GM12878 (cell line): ENCODE measurements at regions not wholly inside any gene's neighbourhood (a gene's known extent, or its start where the extent isn't known, plus 50 kb on each side); places are given as distances from the start of the nearest gene placed in this dataset.

Source experiments
- ATAC-seq: fragments of 200-7000 bp; cut with Tn5 transposase; 3 replicates; pipeline ENCODE4 v1.9.1; 2020; ENCODE audit warnings: mild to moderate bottlenecking, moderate library complexity
- BruUV-seq: library from RNA; stranded (reverse); fragments of 400-500 nt; replicated peaks from 2 replicates; lab custom pipeline; 2021; lab: Mats Ljungman, UMichigan
- CTCF ChIA-PET: fragments of 300-600 bp; sonication (Branson Sonifier 250); formaldehyde crosslinking; extraction: SDS; loops from one replicate; lab custom pipeline; 2021; ENCODE audit warnings: inconsistent platforms; lab: Yijun Ruan, JAX
- POLR2A ChIA-PET: fragments of 350-600 bp; formaldehyde crosslinking; extraction: SDS; loops from one replicate; lab custom pipeline; 2021; ENCODE audit warnings: inconsistent platforms; lab: Charles Lee
- RAD21 ChIA-PET: fragments of 300-600 bp; sonication (Branson Sonifier 250); formaldehyde crosslinking; loops from one replicate; lab custom pipeline; 2023; ENCODE audit warnings: antibody characterized with exemption; ENCODE audit not compliant: unreplicated experiment; lab: Charles Lee
- SMC1A ChIA-PET: fragments of 300-600 bp; sonication (Branson Sonifier 250); formaldehyde crosslinking; loops from one replicate; lab custom pipeline; 2023; ENCODE audit not compliant: unreplicated experiment, uncharacterized antibody; lab: Charles Lee
- DNase-seq: peaks from one replicate; pipeline ENCODE4 v3.0.0-alpha.2; 2011; ENCODE audit warnings: low read depth, low spot score
- FAIRE-seq: peaks from 3 replicates; lab custom pipeline; 2011; peaks lifted over from hg19 to GRCh38; lab: Jason Lieb, UNC
- H2AFZ ChIP-seq: 2 replicates; pipeline ENCODE4 v1.6.0; 2011; ENCODE audit warnings: low read depth, low read length, control low read depth; ENCODE audit not compliant: control insufficient read depth
- H3K27ac ChIP-seq: 2 replicates; pipeline ENCODE4 v1.5.1; 2011; ENCODE audit warnings: control low read depth; ENCODE audit not compliant: control insufficient read depth, insufficient read depth
- H3K27me3 ChIP-seq, 2 experiments: replicated peaks in 1 of 2; 2 replicates each; pipeline versions ENCODE4 v1.6.0 to v1.6.1; 2011; ENCODE audit warnings: low read length in 1 of 2; ENCODE audit not compliant: control insufficient read depth in 2 of 2, insufficient read depth in 2 of 2
- H3K36me3 ChIP-seq, 2 experiments: 2 replicates each; pipeline ENCODE4 v1.5.1; 2011; ENCODE audit warnings: low read length in 1 of 2; ENCODE audit not compliant: control insufficient read depth in 2 of 2, insufficient read depth in 2 of 2
- H3K4me1 ChIP-seq: 2 replicates; pipeline ENCODE4 v1.6.1; 2011; ENCODE audit warnings: mild to moderate bottlenecking, low read length, moderate library complexity, mixed read lengths; ENCODE audit not compliant: control insufficient read depth, insufficient read depth
- H3K4me2 ChIP-seq: 2 replicates; pipeline ENCODE4 v1.6.0; 2011; ENCODE audit warnings: control low read depth; ENCODE audit not compliant: control insufficient read depth, insufficient read depth
- H3K4me3 ChIP-seq: fragments of 200-600 bp; sonication (generic); 2 replicates; pipeline ENCODE4 v1.5.1; 2016
- H3K79me2 ChIP-seq: 2 replicates; pipeline ENCODE4 v1.6.0; 2011; ENCODE audit warnings: low read length; ENCODE audit not compliant: control insufficient read depth, insufficient read depth
- H3K9ac ChIP-seq: 2 replicates; pipeline ENCODE4 v1.8.0; 2011; ENCODE audit warnings: low read length, control low read depth, mixed read lengths; ENCODE audit not compliant: control insufficient read depth, insufficient read depth
- H3K9me3 ChIP-seq: replicated peaks from 3 replicates; pipeline ENCODE4 v1.5.1; 2011; ENCODE audit warnings: mild to moderate bottlenecking, low read length; ENCODE audit not compliant: control insufficient read depth, insufficient read depth
- H4K20me1 ChIP-seq: 2 replicates; pipeline ENCODE4 v1.6.0; 2011; ENCODE audit not compliant: control insufficient read depth, insufficient read depth
- ATF3 ChIP-seq: IDR thresholded peaks from 2 replicates; pipeline ENCODE4 v1.6.1; 2011; ENCODE audit warnings: low read depth, mild to moderate bottlenecking, low read length, moderate library complexity, borderline replicate concordance; ENCODE audit errors: extremely low read depth
- BCLAF1 ChIP-seq: fragments of 450-650 bp; IDR thresholded peaks from 2 replicates; pipeline ENCODE4 v1.6.1; 2017; ENCODE audit warnings: antibody characterized with exemption, mild to moderate bottlenecking, moderate library complexity
- IRF4 ChIP-seq: IDR thresholded peaks from 2 replicates; pipeline ENCODE4 v1.6.1; 2011; ENCODE audit warnings: low read depth, low read length
- RCOR1 ChIP-seq: conservative IDR thresholded peaks from 2 replicates; pipeline ENCODE4 v1.6.1; 2012; ENCODE audit warnings: low read depth, low read length, improper control_type of control experiment
- SIN3A ChIP-seq: IDR thresholded peaks from 2 replicates; pipeline ENCODE4 v1.6.1; 2012; ENCODE audit warnings: low read depth, low read length, improper control_type of control experiment
- TAF1 ChIP-seq: IDR thresholded peaks from 2 replicates; pipeline ENCODE4 v1.6.1; 2011; ENCODE audit warnings: mild to moderate bottlenecking, low read depth, low read length, borderline replicate concordance
- ZNF592 ChIP-seq: fragments of 450-650 bp; IDR thresholded peaks from 2 replicates; pipeline ENCODE4 v1.6.1; 2017; ENCODE audit warnings: mild to moderate bottlenecking, moderate library complexity
- ZSCAN29 ChIP-seq: fragments of 450-650 bp; IDR thresholded peaks from 2 replicates; pipeline ENCODE4 v1.6.1; 2017; ENCODE audit warnings: mild to moderate bottlenecking, moderate library complexity
- WGBS: methylation state at CpG from one replicate; pipeline ENCODE4 v1.1.6; 2016; ENCODE audit warnings: low lambda C conversion rate; ENCODE audit not compliant: insufficient replicate concordance, insufficient coverage; ENCODE audit errors: missing lambda C conversion rate; 5-methylcytosine and 5-hydroxymethylcytosine counted together
- in situ Hi-C: fragments of 300-500 bp; cut with MboI; formaldehyde crosslinking; loops from 9 replicates; pipeline ENCODE4 v1.14.3; 2018; ENCODE audit warnings: mixed read lengths
- intact Hi-C: fragments of 100-400 bp; cut with micrococcal nuclease; formaldehyde crosslinking; loops from one replicate; pipeline ENCODE4 v1.14.2; 2022; ENCODE audit not compliant: unreplicated experiment
- TF ChIP-seq, protein P1 (sequence below): fragments of 450-650 bp; formaldehyde crosslinking; IDR thresholded peaks from 2 replicates; pipeline ENCODE4 v1.4.0; 2020; ENCODE audit warnings: mild to moderate bottlenecking, moderate library complexity

- TF ChIP-seq, protein P1, sequence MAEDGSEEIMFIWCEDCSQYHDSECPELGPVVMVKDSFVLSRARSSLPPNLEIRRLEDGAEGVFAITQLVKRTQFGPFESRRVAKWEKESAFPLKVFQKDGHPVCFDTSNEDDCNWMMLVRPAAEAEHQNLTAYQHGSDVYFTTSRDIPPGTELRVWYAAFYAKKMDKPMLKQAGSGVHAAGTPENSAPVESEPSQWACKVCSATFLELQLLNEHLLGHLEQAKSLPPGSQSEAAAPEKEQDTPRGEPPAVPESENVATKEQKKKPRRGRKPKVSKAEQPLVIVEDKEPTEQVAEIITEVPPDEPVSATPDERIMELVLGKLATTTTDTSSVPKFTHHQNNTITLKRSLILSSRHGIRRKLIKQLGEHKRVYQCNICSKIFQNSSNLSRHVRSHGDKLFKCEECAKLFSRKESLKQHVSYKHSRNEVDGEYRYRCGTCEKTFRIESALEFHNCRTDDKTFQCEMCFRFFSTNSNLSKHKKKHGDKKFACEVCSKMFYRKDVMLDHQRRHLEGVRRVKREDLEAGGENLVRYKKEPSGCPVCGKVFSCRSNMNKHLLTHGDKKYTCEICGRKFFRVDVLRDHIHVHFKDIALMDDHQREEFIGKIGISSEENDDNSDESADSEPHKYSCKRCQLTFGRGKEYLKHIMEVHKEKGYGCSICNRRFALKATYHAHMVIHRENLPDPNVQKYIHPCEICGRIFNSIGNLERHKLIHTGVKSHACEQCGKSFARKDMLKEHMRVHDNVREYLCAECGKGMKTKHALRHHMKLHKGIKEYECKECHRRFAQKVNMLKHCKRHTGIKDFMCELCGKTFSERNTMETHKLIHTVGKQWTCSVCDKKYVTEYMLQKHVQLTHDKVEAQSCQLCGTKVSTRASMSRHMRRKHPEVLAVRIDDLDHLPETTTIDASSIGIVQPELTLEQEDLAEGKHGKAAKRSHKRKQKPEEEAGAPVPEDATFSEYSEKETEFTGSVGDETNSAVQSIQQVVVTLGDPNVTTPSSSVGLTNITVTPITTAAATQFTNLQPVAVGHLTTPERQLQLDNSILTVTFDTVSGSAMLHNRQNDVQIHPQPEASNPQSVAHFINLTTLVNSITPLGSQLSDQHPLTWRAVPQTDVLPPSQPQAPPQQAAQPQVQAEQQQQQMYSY (CRISPR knock-in tag): no peak
- no peak for TF ChIP-seq RCOR1
- TF ChIP-seq, all 136 proteins: peak for 0
These were observed 81.2 kb downstream of the CYB561 start (continued) for GRCh38 chr17:63364944-63365343.

DNA sequence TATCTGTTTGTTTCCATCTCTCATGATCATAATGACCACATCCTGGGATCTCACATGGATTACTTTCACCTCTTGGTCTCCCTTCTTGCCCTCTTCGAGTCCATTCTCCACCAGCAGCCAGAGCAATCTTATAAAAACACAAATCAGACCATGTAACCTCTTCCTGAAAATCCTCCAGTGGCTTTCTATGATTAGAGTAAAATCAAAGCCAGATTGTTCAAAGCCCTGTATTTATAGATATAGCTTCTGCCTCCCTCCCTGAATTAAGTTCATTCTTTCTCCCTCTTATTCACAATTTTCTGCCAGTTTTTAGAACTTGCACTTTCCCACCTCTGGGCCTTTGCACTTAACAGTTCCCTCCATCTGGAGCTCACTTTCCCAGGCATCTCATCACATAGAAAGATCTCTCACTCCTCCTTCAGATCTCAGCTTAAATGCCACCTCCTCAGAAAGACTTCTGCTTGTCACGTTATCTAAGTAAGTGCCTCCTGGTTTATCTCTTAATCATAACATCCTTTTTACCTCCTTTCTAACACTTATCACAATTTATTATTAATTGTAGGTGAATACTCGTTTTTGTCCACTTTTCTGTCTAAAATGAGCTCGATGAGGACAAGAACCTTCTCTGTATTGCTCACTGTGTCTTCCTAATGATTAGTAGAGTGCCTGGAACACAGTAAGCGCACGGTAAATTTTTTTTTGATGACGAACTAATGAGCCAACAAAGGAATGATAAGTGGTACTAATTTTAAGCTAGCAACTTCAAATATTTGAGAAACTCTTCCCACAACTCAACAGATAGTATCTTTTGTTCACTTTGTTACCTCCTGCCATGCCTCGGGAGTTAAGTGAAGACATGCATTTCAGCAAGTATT is 80.5 kb downstream of the CYB561 start:
- no peak for FAIRE-seq
- Histone ChIP-seq H3K9ac (no peak overlapping the region), H3K79me2 (no peaks in the 10 kb centered on the region), H3K27ac (no peak overlapping the region), H3K4me3 (no peak overlapping the region), H3K4me1 (no peaks in the 10 kb centered on the region), H3K27me3 (no peaks in the 10 kb centered on the region; a peak in 1 of 4 replicates), H3K4me2 (no peak overlapping the region), H4K20me1 (no peaks in the 10 kb centered on the region; the same call in 1 of the 2 replicates), H3K9me3 (no peaks in the 10 kb centered on the region; the same call in 2 of the 3 replicates), H2AFZ (no peak overlapping the region), H3K36me3 (no peaks in the 10 kb centered on the region)
- ChIA-PET SMC1A (interaction anchor here (0.6 kb wide), 1 partner anchor 207 kb away, joined by 4 read pairs; no protein-coding TSS in a partner anchor), RAD21 (no interaction called here), POLR2A (no interaction called here), CTCF (interaction anchor here (0.6 to 1.5 kb wide), 2 partner anchors 15 to 53 kb away, joined by 3 read pairs; no protein-coding TSS in a partner anchor)
- ATAC-seq: no peak
- in situ Hi-C loops: no loop called here
- no peak for DNase-seq
- 17% methylated on average over 8 of the region's 8 CpGs for WGBS
- intact Hi-C loops: no loop called here
- no TSS peak for BruUV-seq
- TF ChIP-seq ATF3 (no peak), BCLAF1 (no peak), TAF1 (no peak), ZSCAN29 (no peak), IRF4 (no peak), ZNF592 (no peak), SIN3A (no peak)
